ENCODE measurements at regions not wholly inside any gene's neighbourhood (a gene's known extent, or its start where the extent isn't known, plus 50 kb on each side); places are given as distances from the start of the nearest gene placed in this dataset.

GRCh38 chr2:128399690-128400291 is 81.1 kb upstream of the HS6ST1 start:
- DNase-seq (ENCODE audit: low read depth, low spot score), result no peak

- no peak for DNase-seq (ENCODE audit: low read depth, low spot score)
These were observed 83.0 kb upstream of the HS6ST1 start for GRCh38 chr2:128401680-128402079.

- DNase-seq (ENCODE audit: low read depth, low spot score), result no peak
These were observed 84.4 kb upstream of the HS6ST1 start for GRCh38 chr2:128402911-128403670.

- no peak for DNase-seq (ENCODE audit: low read depth, low spot score)
These were observed 85.4 kb upstream of the HS6ST1 start for GRCh38 chr2:128403814-128404708.

- DNase-seq (ENCODE audit: low read depth, low spot score), result no peak
These were observed 86.2 kb upstream of the HS6ST1 start for GRCh38 chr2:128404709-128405466.

- DNase-seq (ENCODE audit: low read depth, low spot score), result no peak
These were observed 86.8 kb upstream of the HS6ST1 start for GRCh38 chr2:128405467-128405900.

- DNase-seq (ENCODE audit: low read depth, low spot score), result no peak
These were observed 87.4 kb upstream of the HS6ST1 start for GRCh38 chr2:128405981-128406613.

- DNase-seq (ENCODE audit: low read depth, low spot score), result no peak
These were observed 88.3 kb upstream of the HS6ST1 start for GRCh38 chr2:128406736-128407554.

GRCh38 chr2:128408349-128409305 is 90.0 kb upstream of the HS6ST1 start:
- no peak for DNase-seq (ENCODE audit: low read depth, low spot score)

- no peak for DNase-seq (ENCODE audit: low read depth, low spot score)
These were observed 90.8 kb upstream of the HS6ST1 start for GRCh38 chr2:128409326-128410034.

GRCh38 chr2:128410035-128410757 is 91.5 kb upstream of the HS6ST1 start:
- DNase-seq (ENCODE audit: low read depth, low spot score), result no peak

GRCh38 chr2:128410758-128411215 is 92.1 kb upstream of the HS6ST1 start:
- no peak for DNase-seq (ENCODE audit: low read depth, low spot score)

GRCh38 chr2:128411431-128411830 is 92.8 kb upstream of the HS6ST1 start:
- DNase-seq (ENCODE audit: low read depth, low spot score), result no peak

- DNase-seq (ENCODE audit: low read depth, low spot score), result no peak
These were observed 93.7 kb upstream of the HS6ST1 start for GRCh38 chr2:128412181-128412871.

GRCh38 chr2:128413014-128413717 is 94.5 kb upstream of the HS6ST1 start:
- DNase-seq (ENCODE audit: low read depth, low spot score), result no peak

GRCh38 chr2:128413718-128414341 is 95.2 kb upstream of the HS6ST1 start:
- DNase-seq (ENCODE audit: low read depth, low spot score), result no peak
